ENCODE measurements at regions not wholly inside any gene's neighbourhood (a gene's known extent, or its start where the extent isn't known, plus 50 kb on each side); places are given as distances from the start of the nearest gene placed in this dataset.

- TF ChIP-seq POLR2A (IDR thresholded peaks at IDR 0.05; ENCODE audit: low read depth, low read length) (no peak), CTCF (IDR thresholded peaks at IDR 0.05; ENCODE audit: extremely low read depth in 1 of 2, insufficient read depth in 1 of 2, low read depth in 1 of 2, low read length in 2 of 2) (no peak), POLR2AphosphoS5 (IDR thresholded peaks at IDR 0.05; ENCODE audit: insufficient read depth, low read depth, low read length) (no peak), EZH2 (IDR thresholded peaks at IDR 0.05; ENCODE audit: borderline replicate concordance, low read depth, low read length, severe bottlenecking) (no peak), FOS (IDR thresholded peaks at IDR 0.05; ENCODE audit: borderline replicate concordance, insufficient read depth, low read length) (no peak)
These were observed 261.9 kb upstream of the ANKH start for GRCh38 chr5:15133456-15133965.

Measured in endothelial cell of umbilical vein (primary cell).